COLO668 (cell line): ENCODE measurements at regions not wholly inside any gene's neighbourhood (a gene's known extent, or its start where the extent isn't known, plus 50 kb on each side); places are given as distances from the start of the nearest gene placed in this dataset.

ENCODE experiments used
- DNase-seq: peaks from one replicate; lab custom pipeline; 2025; ENCODE audit not compliant: unreplicated experiment; lab: John Stamatoyannopoulos, UW

DNA sequence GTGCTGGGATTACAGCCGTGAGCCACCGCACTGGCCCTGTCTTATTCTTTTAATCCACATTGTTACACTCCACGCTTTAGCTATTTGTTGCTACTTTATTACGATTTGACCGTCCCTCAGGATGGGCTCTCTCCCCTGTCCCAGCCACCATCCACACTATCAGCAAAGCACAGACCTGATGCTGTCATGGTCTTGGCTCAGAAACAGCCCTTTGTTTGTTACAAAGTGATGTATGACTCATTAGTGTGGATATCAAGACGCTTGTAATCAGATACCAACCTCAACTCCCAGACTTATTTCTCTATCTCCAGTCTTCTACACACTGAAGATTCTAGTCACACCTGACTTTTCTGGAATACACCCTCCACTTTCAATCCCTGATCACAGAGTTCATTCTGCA is 84.6 kb upstream of the FREM2 start:
- no peak for DNase-seq

DNA sequence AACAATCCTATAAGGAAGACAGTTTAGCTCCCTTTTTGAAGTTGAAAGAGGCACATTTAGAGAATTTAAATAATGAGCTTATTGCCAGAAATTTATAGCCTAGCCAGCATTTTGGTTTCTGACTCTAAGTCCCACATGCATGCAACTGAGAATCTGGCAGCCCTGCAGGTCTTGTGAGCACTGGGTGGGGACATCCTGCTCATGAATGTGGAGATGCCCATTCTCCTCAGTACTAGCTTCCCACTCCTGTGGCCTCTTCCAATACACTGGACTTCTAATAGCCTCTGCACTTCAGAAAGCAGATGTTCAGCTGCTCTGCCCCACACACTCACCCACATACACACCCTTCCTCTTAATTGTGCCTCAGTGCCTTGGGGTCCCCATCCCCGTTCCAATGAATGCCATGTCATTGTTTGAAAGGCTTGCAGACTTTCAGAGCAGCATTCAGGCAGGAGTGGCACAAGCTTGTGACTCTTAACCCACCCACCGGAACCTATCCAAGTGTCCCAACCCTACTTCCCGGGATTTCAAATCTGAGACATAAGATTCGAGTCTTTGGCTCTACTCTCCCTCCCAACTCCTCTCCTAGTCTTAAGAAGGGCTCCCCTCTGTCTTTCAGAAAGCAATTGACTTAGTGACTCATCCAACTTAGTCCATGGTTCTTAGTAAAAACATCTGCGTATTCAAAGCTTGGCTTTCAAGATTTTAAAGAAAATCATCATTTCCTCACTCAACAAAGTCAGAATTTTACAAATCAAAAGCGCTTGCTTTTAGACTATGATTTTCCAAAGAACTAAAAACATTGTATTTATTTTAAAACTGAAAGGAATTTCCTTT is 80.0 kb upstream of the FREM2 start:
- DNase-seq: no peak

- no peak for DNase-seq
Observed at GRCh38 chr13:38617936-38618335, 68.9 kb upstream of the FREM2 start.

DNA sequence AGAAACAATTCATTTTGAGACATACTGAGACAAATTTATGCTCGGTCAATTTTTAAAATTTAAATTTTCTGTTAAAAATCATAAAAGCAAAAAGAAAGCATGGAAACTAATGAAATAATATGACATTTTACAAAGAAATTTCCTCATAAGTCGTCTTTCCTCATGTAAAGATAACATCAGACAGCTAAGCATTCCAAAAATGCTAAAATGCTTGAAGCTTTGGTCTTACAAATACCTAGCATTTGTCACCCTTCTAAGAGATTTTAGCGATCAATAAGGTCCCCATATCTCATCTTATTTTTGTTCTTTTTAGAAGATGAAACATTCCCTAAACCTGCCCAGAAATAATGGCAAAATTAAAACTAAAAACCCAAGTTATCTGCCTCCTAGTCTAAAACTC is 68.5 kb upstream of the FREM2 start:
- DNase-seq: no peak

DNA sequence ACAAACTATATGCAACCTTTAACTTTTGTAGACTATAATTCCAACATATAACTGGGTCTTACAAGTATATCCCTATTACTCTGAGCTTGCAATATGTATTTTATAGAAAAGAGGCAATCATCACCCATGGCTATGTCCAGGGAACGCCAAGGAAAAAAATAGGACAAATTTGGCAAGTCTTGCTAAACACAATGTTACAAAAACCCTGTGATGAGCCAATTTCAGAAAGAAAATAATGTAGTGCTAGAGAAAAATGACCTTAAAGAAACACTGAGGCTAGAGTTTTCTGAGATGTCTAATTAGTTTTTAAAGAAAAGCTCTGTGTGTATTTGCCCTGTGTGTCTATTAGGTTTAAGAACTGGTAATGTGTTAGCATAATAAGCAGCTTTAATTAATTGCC is 68.0 kb upstream of the FREM2 start:
- no peak for DNase-seq

- DNase-seq: no peak
Observed at GRCh38 chr13:38620876-38621275, 66.0 kb upstream of the FREM2 start.

DNA sequence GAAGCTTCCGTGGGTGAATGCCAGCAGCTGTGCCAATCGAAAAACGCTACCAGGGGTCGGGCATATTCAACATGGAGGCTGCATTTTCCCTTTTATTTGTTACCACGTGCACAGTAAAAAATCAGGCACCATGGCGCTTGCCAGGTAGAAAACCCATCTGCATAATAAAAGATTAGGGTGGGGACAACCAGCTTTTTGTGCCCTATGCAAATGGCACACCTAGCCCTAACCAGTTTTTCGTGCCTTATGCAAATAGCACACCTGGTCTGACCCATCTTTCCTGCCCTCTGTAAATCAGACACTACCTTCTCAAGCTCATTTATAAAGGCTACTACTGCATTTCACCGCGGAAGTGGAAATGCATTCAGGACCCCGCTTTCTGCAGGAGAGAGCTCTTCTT is 62.1 kb upstream of the FREM2 start:
- DNase-seq: no peak

- no peak for DNase-seq
Observed at GRCh38 chr13:38628554-38628953, 58.3 kb upstream of the FREM2 start.

DNA sequence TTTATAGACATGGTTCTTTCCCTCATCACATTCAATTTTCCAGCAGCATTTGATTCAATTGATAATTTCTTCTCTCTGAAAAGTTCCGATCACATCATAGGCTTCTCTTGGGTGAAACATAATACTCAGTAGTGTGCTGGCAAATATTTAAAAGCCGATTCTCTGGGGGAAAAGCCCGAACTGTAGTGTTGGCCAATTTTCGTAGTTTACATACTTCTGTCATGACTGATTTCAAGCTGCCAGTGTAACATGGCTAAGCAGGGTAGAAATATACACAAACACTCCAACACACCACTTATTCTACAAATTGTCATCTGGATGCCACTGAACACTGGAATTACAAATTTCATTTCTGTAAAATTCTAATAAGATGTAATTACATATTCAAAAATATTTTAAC is 56.1 kb upstream of the FREM2 start:
- no peak for DNase-seq

DNA sequence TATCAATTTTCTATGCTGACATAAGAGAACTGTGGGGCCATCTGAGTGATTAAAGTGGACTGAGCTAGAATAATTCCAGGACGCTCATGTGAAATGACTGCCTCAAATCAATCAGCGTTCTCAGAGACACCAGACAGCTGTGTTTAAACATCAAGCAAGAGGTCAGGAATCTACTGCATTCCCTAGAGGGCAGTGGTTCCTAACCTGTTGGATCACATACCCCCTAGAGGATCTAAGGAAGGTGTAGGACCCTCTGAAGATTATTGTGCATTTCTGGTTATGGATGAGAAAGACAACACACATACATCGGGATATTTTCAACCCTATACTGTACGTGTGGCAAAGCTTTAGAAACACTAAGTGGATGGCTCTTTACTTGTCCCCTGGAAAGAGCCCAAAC is 51.8 kb upstream of the FREM2 start:
- DNase-seq: no peak

GRCh38 chr13:38636073-38636472 is 50.8 kb upstream of the FREM2 start:
- no peak for DNase-seq

GRCh38 chr13:38636761-38637160 is 50.1 kb upstream of the FREM2 start:
- peak; percentile 88 for DNase-seq
